HEK293 (cell line): ENCODE measurements at regions not wholly inside any gene's neighbourhood (a gene's known extent, or its start where the extent isn't known, plus 50 kb on each side); places are given as distances from the start of the nearest gene placed in this dataset.

Experiments
- CTCF ChIA-PET: fragments of 350-600 bp; formaldehyde crosslinking; extraction: SDS; loops from one replicate; lab custom pipeline; 2021; ENCODE audit warnings: antibody characterized with exemption; lab: Yijun Ruan, JAX
- POLR2A ChIA-PET: fragments of 300-600 bp; formaldehyde crosslinking; extraction: SDS; loops from one replicate; lab custom pipeline; 2020; ENCODE audit warnings: antibody characterized with exemption, inconsistent platforms; lab: Yijun Ruan, JAX
- H3K27ac ChIP-seq: fragments of 200-500 bp; sonication (Bioruptor generic); 2 replicates; pipeline ENCODE4 v1.5.1; 2014; ENCODE audit warnings: low read depth, low read length, control low read depth, inconsistent platforms; ENCODE audit errors: extremely low read depth
- H3K36me3 ChIP-seq, 2 experiments: fragments of 200-500 bp in 1 of 2; sonication (Bioruptor generic) in 1 of 2; 1 replicate in 1 of 2; 2 replicates in 1 of 2; pipeline ENCODE4 v1.5.1; 2014 to 2017; ENCODE audit warnings: inconsistent platforms in 2 of 2, low read length in 2 of 2; ENCODE audit not compliant: control insufficient read depth in 2 of 2, insufficient read depth in 1 of 2
- H3K4me1 ChIP-seq: fragments of 200-500 bp; sonication (Bioruptor generic); 2 replicates; pipeline ENCODE4 v1.5.1; 2014; ENCODE audit warnings: mild to moderate bottlenecking, low read length, inconsistent platforms; ENCODE audit not compliant: control insufficient read depth, insufficient read depth
- H3K4me3 ChIP-seq: 2 replicates; pipeline ENCODE4 v1.5.1; 2011; ENCODE audit warnings: low read depth, mild to moderate bottlenecking, control low read depth, low read length, moderate library complexity
- H3K9me3 ChIP-seq: fragments of 200-500 bp; sonication (Bioruptor generic); 2 replicates; pipeline ENCODE4 v1.5.1; 2014; ENCODE audit warnings: low read depth, low read length, inconsistent platforms; ENCODE audit not compliant: control insufficient read depth, insufficient read depth
- GLIS1 ChIP-seq: fragments of 450-650 bp; formaldehyde crosslinking; IDR thresholded peaks from 2 replicates; pipeline ENCODE4 v1.5.1; 2016; ENCODE audit warnings: missing biosample characterization, missing genetic modification characterization
- KLF1 ChIP-seq: fragments of 450-650 bp; formaldehyde crosslinking; IDR thresholded peaks from 2 replicates; pipeline ENCODE4 v1.5.1; 2016; ENCODE audit warnings: missing biosample characterization, missing genetic modification characterization
- KLF8 ChIP-seq: fragments of 450-650 bp; formaldehyde crosslinking; IDR thresholded peaks from 2 replicates; pipeline ENCODE4 v1.5.1; 2016; ENCODE audit warnings: missing biosample characterization, missing genetic modification characterization
- OSR2 ChIP-seq: fragments of 450-650 bp; formaldehyde crosslinking; IDR thresholded peaks from 2 replicates; pipeline ENCODE4 v1.5.1; 2016; ENCODE audit warnings: missing biosample characterization, missing genetic modification characterization
- PRDM4 ChIP-seq: fragments of 450-650 bp; formaldehyde crosslinking; IDR thresholded peaks from 2 replicates; pipeline ENCODE4 v1.5.1; 2017; ENCODE audit warnings: missing biosample characterization, missing genetic modification characterization
- YY2 ChIP-seq: fragments of 450-650 bp; formaldehyde crosslinking; IDR thresholded peaks from 2 replicates; pipeline ENCODE4 v1.5.1; 2016; ENCODE audit warnings: missing biosample characterization, missing genetic modification characterization
- ZBTB11 ChIP-seq: fragments of 450-650 bp; formaldehyde crosslinking; conservative IDR thresholded peaks from 2 replicates; pipeline ENCODE4 v1.5.1; 2016; ENCODE audit warnings: low read depth, missing biosample characterization, missing genetic modification characterization
- ZBTB17 ChIP-seq: fragments of 450-650 bp; formaldehyde crosslinking; IDR thresholded peaks from 2 replicates; pipeline ENCODE4 v1.5.1; 2016; ENCODE audit warnings: missing biosample characterization, missing genetic modification characterization
- ZBTB20 ChIP-seq: fragments of 450-650 bp; formaldehyde crosslinking; IDR thresholded peaks from 2 replicates; pipeline ENCODE4 v1.5.1; 2016; ENCODE audit warnings: missing biosample characterization, missing genetic modification characterization
- ZBTB8A ChIP-seq: fragments of 450-650 bp; formaldehyde crosslinking; IDR thresholded peaks from 2 replicates; pipeline ENCODE4 v1.5.1; 2016; ENCODE audit warnings: missing biosample characterization, missing genetic modification characterization
- ZNF112 ChIP-seq: fragments of 450-650 bp; formaldehyde crosslinking; IDR thresholded peaks from 2 replicates; pipeline ENCODE4 v1.5.0; 2017; ENCODE audit warnings: missing biosample characterization, missing genetic modification characterization
- ZNF133 ChIP-seq: fragments of 450-650 bp; formaldehyde crosslinking; IDR thresholded peaks from 2 replicates; pipeline ENCODE4 v1.5.1; 2016; ENCODE audit warnings: missing biosample characterization, missing genetic modification characterization
- ZNF239 ChIP-seq: fragments of 450-650 bp; formaldehyde crosslinking; IDR thresholded peaks from 2 replicates; pipeline ENCODE4 v1.5.1; 2016; ENCODE audit warnings: missing biosample characterization, missing genetic modification characterization
- ZNF280C ChIP-seq: fragments of 450-650 bp; formaldehyde crosslinking; IDR thresholded peaks from 2 replicates; pipeline ENCODE4 v1.5.1; 2016; ENCODE audit warnings: missing biosample characterization, missing genetic modification characterization
- ZNF292 ChIP-seq: fragments of 450-650 bp; formaldehyde crosslinking; IDR thresholded peaks from 2 replicates; pipeline ENCODE4 v1.5.1; 2016; ENCODE audit warnings: low read depth, missing biosample characterization, missing genetic modification characterization, borderline replicate concordance
- ZNF335 ChIP-seq: fragments of 450-650 bp; formaldehyde crosslinking; conservative IDR thresholded peaks from 2 replicates; pipeline ENCODE4 v1.5.1; 2016; ENCODE audit warnings: missing biosample characterization, missing genetic modification characterization
- ZNF510 ChIP-seq: fragments of 450-650 bp; formaldehyde crosslinking; IDR thresholded peaks from 2 replicates; pipeline ENCODE4 v1.5.1; 2018; ENCODE audit warnings: mild to moderate bottlenecking, missing genetic modification characterization, missing biosample characterization; ENCODE audit not compliant: insufficient replicate concordance
- ZNF558 ChIP-seq: fragments of 450-650 bp; formaldehyde crosslinking; IDR thresholded peaks from 2 replicates; pipeline ENCODE4 v1.5.1; 2016; ENCODE audit warnings: missing biosample characterization, missing genetic modification characterization
- ZNF664 ChIP-seq: fragments of 450-650 bp; formaldehyde crosslinking; IDR thresholded peaks from 2 replicates; pipeline ENCODE4 v1.5.1; 2016; ENCODE audit warnings: missing biosample characterization, missing genetic modification characterization
- ZNF677 ChIP-seq: fragments of 450-650 bp; IDR thresholded peaks from 2 replicates; pipeline ENCODE4 v1.5.0; 2018; ENCODE audit warnings: missing biosample characterization, mild to moderate bottlenecking, missing genetic modification characterization, moderate library complexity
- ZNF701 ChIP-seq: fragments of 450-650 bp; formaldehyde crosslinking; IDR thresholded peaks from 2 replicates; pipeline ENCODE4 v1.5.1; 2016; ENCODE audit warnings: missing biosample characterization, missing genetic modification characterization
- ZNF76 ChIP-seq: fragments of 450-650 bp; formaldehyde crosslinking; IDR thresholded peaks from 2 replicates; pipeline ENCODE4; 2016; ENCODE audit warnings: low read depth, missing biosample characterization, missing genetic modification characterization, borderline replicate concordance
- ZNF777 ChIP-seq: fragments of 450-650 bp; formaldehyde crosslinking; IDR thresholded peaks from 2 replicates; pipeline ENCODE4 v1.5.1; 2017; ENCODE audit warnings: missing biosample characterization, missing genetic modification characterization, borderline replicate concordance

- TF ChIP-seq KLF8 (tag by site-specific recombination): no peak
- TF ChIP-seq ZBTB17: no peak
- TF ChIP-seq ZNF335 (tag by site-specific recombination): no peak
- no peak for TF ChIP-seq ZNF558 (tag by site-specific recombination)
- Histone ChIP-seq H3K36me3 (no peaks in the 10 kb centered on the region), H3K9me3 (no peaks in the 10 kb centered on the region), H3K4me3 (no peak overlapping the region), H3K4me1 (no peaks in the 10 kb centered on the region), H3K27ac (no peak overlapping the region)
- ChIA-PET CTCF (interaction anchor here (0.5 kb wide), 1 partner anchor 442 kb away, joined by 3 read pairs; no protein-coding TSS in a partner anchor), POLR2A (no interaction called here)
Measured at GRCh38 chr9:126113176-126113575, 213.5 kb upstream of the MVB12B start.

GRCh38 chr9:126113756-126114408, 212.7 kb upstream of the MVB12B start:
- no peak overlapping the region for H3K4me3 ChIP-seq
- no peak overlapping the region for H3K27ac ChIP-seq
- TF ChIP-seq ZNF280C (tag by site-specific recombination) (no peak), ZBTB8A (no peak), ZNF112 (no peak), PRDM4 (tag by site-specific recombination) (no peak)
- no peaks in the 10 kb centered on the region for H3K36me3 ChIP-seq
- ChIA-PET POLR2A (no interaction called here), CTCF (no interaction called here)
- H3K4me1 ChIP-seq: no peaks in the 10 kb centered on the region
- H3K9me3 ChIP-seq: no peaks in the 10 kb centered on the region

GRCh38 chr9:126114409-126114760, 212.2 kb upstream of the MVB12B start:
- Histone ChIP-seq H3K4me3 (no peak overlapping the region), H3K36me3 (no peaks in the 10 kb centered on the region), H3K4me1 (no peaks in the 10 kb centered on the region), H3K9me3 (no peaks in the 10 kb centered on the region), H3K27ac (no peak overlapping the region)
- POLR2A ChIA-PET: no interaction called here
- CTCF ChIA-PET: no interaction called here
- TF ChIP-seq ZNF777 (tag by site-specific recombination) (no peak), YY2 (tag by site-specific recombination) (no peak), ZNF292 (no peak), ZNF510 (tag by site-specific recombination) (no peak), GLIS1 (tag by site-specific recombination) (no peak), ZBTB11 (tag by site-specific recombination) (no peak), KLF1 (tag by site-specific recombination) (no peak), ZNF701 (no peak), ZBTB20 (tag by site-specific recombination) (no peak), ZNF133 (tag by site-specific recombination) (no peak), ZNF239 (tag by site-specific recombination) (no peak), ZNF664 (no peak), ZNF76 (tag by site-specific recombination) (no peak), OSR2 (tag by site-specific recombination) (no peak), ZNF677 (no peak)
